ENCODE measurements at regions not wholly inside any gene's neighbourhood (a gene's known extent, or its start where the extent isn't known, plus 50 kb on each side); places are given as distances from the start of the nearest gene placed in this dataset.

GRCh38 chr3:87710511-87710910 is 348.3 kb downstream of the CGGBP1 start:
- no peaks in the 10 kb centered on the region for H3K79me2 ChIP-seq (ENCODE audit: control insufficient read depth, insufficient read depth, low read length)
- no peak for FAIRE-seq
- dilution Hi-C loops (cut with MboI; ENCODE audit: extremely low pct_ligation_motif_present, low sequenced_read_pairs): no loop called here

GRCh38 chr3:87710028-87710427 is 348.8 kb downstream of the CGGBP1 start:
- Histone ChIP-seq H3K9me3 (ENCODE audit: control insufficient read depth, low read depth, low read length) (no peaks in the 10 kb centered on the region), H3K9ac (ENCODE audit: control insufficient read depth, extremely low read depth, insufficient read depth, low read length) (no peak overlapping the region), H3K79me2 (ENCODE audit: control insufficient read depth, insufficient read depth, low read length) (no peaks in the 10 kb centered on the region), H3K9me1 (ENCODE audit: control insufficient read depth, extremely low read depth, insufficient read depth, low read length) (no peaks in the 10 kb centered on the region), H3K36me3 (ENCODE audit: control insufficient read depth in 2 of 2, extremely low read depth in 1 of 2, insufficient read depth in 2 of 2, low read length in 2 of 2) (no peaks in the 10 kb centered on the region), H3K4me3 (ENCODE audit: control insufficient read depth in 2 of 3, extremely low read depth in 1 of 3, insufficient read depth in 2 of 3, low read depth in 1 of 3, low read length in 3 of 3) (no peak overlapping the region), H3K4me2 (ENCODE audit: control insufficient read depth, extremely low read depth, insufficient read depth, low read depth, low read length) (no peak overlapping the region), H2AFZ (ENCODE audit: control insufficient read depth, low read length) (no peak overlapping the region), H3K4me1 (ENCODE audit: control insufficient read depth, extremely low read depth, insufficient read depth, low read length) (no peaks in the 10 kb centered on the region), H4K20me1 (ENCODE audit: control insufficient read depth, extremely low read depth, insufficient read depth, low read length) (no peaks in the 10 kb centered on the region), H3K27me3 (ENCODE audit: control insufficient read depth, extremely low read depth, insufficient read depth, low read length) (no peaks in the 10 kb centered on the region), H3K27ac (ENCODE audit: control insufficient read depth, insufficient read depth, low read length) (no peak overlapping the region)
- no peak for TF ChIP-seq CTCF (optimal IDR thresholded peaks at IDR 0.05 in 1 of 3, IDR thresholded peaks at IDR 0.05 in 1 of 3, conservative IDR thresholded peaks at IDR 0.05 in 1 of 3; ENCODE audit: extremely low read depth in 1 of 3, insufficient read depth in 2 of 3, low read length in 3 of 3)
- no peak for TF ChIP-seq EZH2 (IDR thresholded peaks at IDR 0.05; ENCODE audit: low read length)
- dilution Hi-C loops (cut with MboI; ENCODE audit: extremely low pct_ligation_motif_present, low sequenced_read_pairs): no loop called here
- DNase-seq (ENCODE audit: low read depth, low spot score) (no peak), FAIRE-seq (no peak)

More at GRCh38 chr3:87710511-87710910, 348.3 kb downstream of the CGGBP1 start:
- Histone ChIP-seq H3K9me1 (ENCODE audit: control insufficient read depth, extremely low read depth, insufficient read depth, low read length) (no peaks in the 10 kb centered on the region), H2AFZ (ENCODE audit: control insufficient read depth, low read length) (no peak overlapping the region), H3K27ac (ENCODE audit: control insufficient read depth, insufficient read depth, low read length) (no peak overlapping the region), H4K20me1 (ENCODE audit: control insufficient read depth, extremely low read depth, insufficient read depth, low read length) (no peaks in the 10 kb centered on the region), H3K4me3 (ENCODE audit: control insufficient read depth in 2 of 3, extremely low read depth in 1 of 3, insufficient read depth in 2 of 3, low read depth in 1 of 3, low read length in 3 of 3) (no peak overlapping the region), H3K9ac (ENCODE audit: control insufficient read depth, extremely low read depth, insufficient read depth, low read length) (no peak overlapping the region), H3K4me1 (ENCODE audit: control insufficient read depth, extremely low read depth, insufficient read depth, low read length) (no peaks in the 10 kb centered on the region), H3K4me2 (ENCODE audit: control insufficient read depth, extremely low read depth, insufficient read depth, low read depth, low read length) (no peak overlapping the region), H3K36me3 (ENCODE audit: control insufficient read depth in 2 of 2, extremely low read depth in 1 of 2, insufficient read depth in 2 of 2, low read length in 2 of 2) (no peaks in the 10 kb centered on the region), H3K27me3 (ENCODE audit: control insufficient read depth, extremely low read depth, insufficient read depth, low read length) (no peaks in the 10 kb centered on the region), H3K9me3 (ENCODE audit: control insufficient read depth, low read depth, low read length) (no peaks in the 10 kb centered on the region)
- TF ChIP-seq EZH2 (IDR thresholded peaks at IDR 0.05; ENCODE audit: low read length) (no peak), CTCF (optimal IDR thresholded peaks at IDR 0.05 in 1 of 3, IDR thresholded peaks at IDR 0.05 in 1 of 3, conservative IDR thresholded peaks at IDR 0.05 in 1 of 3; ENCODE audit: extremely low read depth in 1 of 3, insufficient read depth in 2 of 3, low read length in 3 of 3) (no peak)
- DNase-seq (ENCODE audit: low read depth, low spot score): no peak

Data from keratinocyte (primary cell).